HG02759 (cell line): ENCODE measurements at regions not wholly inside any gene's neighbourhood (a gene's known extent, or its start where the extent isn't known, plus 50 kb on each side); places are given as distances from the start of the nearest gene placed in this dataset.
"Not testable (repeated sequence)": the region's sequence is repeated elsewhere in the genome, so short reads cannot be mapped to it uniquely, and the experiment has no call there.

Experiments used
- ATAC-seq: cut with Tn5 transposase; IDR thresholded peaks from one replicate; pipeline ENCODE4 v1.9.1; 2021; ENCODE audit warnings: mild to moderate bottlenecking, moderate library complexity; ENCODE audit not compliant: unreplicated experiment

DNA sequence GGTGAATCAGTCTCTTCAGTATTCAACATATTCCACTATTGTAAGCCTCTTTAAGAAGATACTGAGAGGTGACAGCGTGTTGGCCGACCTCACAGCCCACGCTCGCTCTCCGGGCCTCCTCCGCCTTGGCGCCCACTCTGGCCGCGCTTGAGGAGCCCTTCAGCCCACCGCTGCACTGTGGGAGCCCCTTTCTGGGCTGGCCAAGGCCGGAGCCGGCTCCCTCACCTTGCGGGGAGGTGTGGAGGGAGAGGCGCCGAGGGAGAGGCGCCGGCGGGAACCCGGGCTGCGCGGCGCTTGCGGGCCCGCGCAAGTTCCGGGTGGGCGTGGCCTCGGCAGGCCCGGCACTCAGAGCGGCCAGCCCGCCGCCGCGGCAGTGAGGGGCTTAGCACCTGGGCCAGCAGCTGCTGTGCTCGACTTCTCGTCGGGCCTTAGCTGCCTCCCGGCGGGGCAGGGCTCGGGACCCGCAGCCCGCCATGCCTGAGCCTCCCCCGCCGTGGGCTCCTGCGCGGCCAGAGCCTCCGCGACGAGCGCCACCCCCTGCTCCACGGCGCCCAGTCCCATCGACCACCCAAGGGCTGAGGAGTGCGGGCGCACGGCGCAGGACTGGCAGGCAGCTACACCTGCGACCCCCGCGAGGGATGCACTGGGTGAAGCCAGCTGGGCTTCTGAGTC is 306.4 kb downstream of the SEMA3D start:
- not testable (repeated sequence) for ATAC-seq

DNA sequence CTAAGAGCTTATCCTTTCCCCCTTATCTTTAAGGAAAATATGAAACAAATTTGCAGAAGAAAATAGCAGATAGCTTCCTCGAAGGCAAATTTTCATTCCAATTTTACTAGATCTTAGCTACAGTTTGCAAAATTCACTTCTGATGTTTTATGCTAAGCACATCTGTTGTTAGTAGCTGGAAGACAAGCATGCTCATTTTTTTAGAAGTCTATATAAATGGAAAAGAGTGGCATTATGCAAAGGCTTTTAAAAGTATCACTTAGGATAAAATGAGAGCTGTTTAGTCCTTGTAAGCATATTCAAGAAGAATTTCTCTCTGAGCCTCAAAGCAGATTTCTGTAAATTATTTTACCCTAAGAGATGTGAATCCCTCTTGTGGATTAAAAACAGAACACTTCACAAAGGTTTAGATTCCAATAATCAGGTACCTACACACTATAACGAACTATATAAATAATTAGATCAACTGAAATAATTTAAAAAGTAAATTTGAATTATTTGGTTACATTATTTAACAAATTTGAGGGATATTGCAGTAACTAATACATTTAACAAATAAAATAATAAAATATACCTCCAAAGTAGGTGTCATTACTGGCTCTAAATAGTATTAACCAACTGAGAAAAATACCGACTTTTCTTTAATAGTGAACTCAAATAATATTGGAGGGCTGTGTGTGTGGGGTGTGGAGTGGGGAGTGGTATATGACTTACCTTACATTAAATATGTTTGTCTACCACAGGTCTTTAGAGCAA is 307.1 kb downstream of the SEMA3D start:
- ATAC-seq: no peak

DNA sequence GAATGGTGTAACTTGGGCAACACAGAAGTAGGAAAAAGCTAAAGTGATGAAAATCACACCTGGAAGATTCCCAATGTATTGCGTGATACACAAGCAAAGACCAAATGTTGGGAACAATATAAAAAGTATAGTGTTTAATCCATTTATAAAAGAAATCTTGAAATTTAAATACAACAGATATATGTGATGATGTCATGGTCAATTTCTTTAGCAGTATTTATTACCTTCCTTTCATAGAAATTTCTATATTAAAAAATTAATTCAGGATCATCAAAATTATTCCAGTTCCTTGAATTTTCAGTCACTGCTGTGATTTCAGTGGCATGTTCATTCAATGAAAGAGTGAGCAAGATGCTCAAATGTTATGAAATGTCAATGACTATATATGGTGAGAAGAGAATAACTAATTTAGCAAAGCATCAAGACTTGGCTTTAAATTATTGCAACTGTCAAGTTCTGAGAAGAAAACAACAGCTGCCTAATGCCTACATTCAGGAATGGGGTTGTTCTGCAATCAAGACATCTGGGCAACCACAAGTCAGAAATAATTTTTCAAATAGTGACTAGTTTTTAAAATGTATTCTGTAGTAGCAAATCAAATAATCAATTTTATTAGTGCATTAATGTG is 308.8 kb downstream of the SEMA3D start:
- ATAC-seq: no peak

DNA sequence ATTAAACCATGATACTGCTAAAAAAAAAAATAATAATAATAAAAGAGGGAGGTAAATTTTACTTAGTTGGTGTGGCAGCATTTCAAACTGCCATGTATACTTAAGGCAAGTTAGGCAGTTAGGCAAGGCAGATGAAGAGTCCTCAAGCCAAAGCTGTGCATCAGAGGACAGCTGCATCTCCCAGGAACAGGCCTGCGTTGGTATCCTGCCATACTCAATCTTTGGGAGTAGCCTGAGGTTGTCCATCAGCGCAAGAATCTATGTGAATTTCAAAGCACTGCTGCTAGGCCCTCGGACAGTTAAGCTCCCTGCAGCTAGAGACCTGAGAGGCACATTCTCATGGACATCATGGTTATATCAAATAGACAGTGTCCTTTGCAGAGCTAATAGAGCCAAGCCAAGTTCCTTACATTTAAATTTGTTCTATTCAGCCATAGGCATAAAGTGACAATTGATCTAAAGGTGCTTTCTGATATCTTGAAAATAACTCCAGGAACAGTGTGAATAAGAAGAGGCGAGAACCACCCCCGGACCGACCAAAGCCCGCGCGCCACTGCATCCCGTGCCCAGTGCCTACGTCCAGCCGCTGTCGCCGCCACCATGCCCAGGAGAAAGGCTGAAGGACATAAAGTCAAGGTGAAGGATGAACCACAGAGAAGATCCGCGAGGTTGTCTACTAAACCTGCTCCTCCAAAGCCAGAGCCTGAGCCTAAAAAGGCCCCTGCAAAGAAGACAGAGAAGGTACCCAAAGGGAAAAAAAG is 310.6 kb downstream of the SEMA3D start:
- ATAC-seq: no peak

DNA sequence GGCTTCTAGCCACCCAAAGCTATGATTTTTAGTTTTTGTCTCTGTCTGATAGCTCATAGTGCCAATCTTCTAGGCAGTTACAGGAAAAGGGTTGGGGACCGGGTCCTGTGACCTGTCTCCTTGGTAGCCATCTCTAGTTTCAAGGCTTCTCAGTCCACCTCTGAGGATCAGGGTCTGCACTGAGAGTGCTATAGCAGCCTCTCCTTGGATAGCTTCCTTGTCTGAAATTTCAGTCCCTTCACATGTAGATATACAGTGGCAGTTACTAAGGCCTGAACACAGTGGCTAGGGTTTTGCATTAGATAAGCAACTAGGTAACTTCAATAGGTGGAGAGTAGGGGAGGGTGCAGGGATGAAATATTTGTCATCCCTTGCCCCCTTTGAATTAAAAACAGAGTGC is 321.3 kb downstream of the SEMA3D start:
- ATAC-seq: no peak

DNA sequence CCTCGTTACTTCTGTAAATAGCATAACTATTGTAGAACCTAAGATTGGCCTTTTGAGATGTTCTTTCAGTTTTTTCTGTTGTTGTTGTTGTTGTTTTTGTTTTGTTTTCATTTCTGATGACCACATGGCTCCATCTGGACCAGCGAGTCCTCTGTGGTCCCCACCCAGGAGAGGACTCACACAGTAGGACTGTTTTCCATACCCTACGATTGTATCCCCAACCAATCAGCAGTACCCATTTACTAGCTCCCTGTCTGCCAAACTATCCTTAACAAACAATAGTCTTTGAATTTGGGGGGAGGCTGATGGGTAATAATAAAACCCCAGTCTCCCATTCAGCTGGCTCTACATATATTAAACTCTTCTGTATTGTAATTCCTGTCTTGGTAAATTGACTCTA is 329.5 kb downstream of the SEMA3D start:
- no peak for ATAC-seq

DNA sequence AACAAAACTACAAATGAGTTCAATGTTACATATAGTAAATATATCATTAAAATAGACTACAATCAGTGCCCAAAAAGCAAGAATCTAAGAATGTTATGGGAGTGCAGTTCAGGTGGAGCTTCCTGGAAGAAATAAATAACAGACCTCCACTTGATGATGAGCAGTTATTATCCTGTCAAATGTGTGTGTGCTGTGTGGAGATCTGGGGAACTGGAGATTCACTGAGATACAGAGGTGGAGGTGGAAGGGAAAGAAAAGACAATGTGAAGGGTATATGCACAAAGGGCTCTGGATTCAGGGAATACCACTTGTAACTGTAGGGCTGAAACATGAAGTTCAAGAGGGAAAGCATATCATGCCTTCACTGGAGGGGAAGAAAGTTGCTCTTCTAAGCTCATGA is 331.1 kb downstream of the SEMA3D start:
- ATAC-seq: no peak

DNA sequence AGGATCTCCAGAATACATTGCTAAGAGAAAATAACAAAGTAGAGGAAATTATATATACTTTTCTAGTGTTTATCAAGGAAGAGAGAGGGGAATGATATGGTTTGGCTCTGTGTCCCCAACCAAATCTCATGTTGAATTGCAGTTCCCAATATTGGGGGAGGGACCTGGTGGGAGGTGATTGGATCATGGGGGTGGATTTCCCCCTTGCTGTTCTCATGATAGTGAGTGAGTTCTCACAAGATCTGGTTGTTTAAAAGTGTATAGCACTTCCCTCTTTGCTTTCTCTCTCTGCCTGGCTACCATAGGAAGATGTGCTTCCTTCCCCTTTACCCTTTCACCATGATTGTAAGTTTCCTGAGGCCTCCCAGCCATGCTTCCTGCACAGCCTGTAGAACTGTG is 337.9 kb downstream of the SEMA3D start:
- not testable (repeated sequence) for ATAC-seq

DNA sequence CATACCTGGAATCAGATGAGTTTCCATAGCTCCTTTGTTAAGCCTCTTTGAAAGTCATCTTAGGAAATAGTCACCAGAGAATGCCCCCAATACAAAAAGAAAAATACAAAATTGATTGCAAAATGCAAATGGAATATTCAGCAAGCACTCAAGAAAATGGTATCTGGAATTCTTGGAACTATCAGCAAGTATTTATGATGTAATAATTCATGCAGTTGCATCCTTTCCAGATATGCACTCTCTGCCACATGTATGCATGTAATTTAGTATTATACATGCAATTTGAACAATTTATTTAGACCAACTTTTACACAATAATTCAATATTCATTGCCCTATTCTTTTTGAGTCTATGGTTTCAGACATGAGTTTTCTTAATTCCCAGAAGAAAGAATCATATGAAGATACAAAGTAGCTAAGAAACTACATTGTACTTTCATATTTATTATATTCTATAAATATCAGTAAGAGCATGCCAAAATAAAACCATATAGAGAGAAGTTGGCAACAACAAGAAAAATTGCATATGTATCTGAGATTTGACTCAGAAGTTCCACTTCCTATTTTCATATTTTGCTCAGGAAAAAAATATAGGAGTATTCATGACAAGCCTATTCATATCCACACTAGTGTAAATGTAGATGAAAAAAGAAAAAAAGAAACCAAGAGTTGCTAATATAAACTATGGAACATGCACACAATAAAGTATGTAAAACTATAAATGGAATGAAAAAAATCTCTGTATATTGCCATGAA is 338.5 kb downstream of the SEMA3D start:
- ATAC-seq: no peak

DNA sequence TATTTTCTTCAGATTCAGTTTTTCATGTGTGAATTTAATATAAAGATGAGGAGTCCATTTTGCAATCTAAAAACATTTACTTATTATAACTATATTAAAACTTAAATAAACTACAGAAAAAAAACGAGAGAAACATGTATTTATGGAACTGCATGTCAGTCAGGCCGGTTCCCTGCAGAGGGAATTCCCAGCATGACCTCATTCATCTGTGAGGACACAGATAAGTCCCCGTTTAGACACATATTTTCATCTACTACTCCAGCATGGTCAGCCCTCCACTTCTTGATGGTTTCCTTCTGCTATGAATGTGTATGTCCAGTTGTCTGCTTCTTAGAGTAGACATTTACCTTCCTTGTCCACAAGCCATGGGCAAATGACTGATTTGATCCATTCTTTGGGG is 339.1 kb downstream of the SEMA3D start:
- no peak for ATAC-seq

DNA sequence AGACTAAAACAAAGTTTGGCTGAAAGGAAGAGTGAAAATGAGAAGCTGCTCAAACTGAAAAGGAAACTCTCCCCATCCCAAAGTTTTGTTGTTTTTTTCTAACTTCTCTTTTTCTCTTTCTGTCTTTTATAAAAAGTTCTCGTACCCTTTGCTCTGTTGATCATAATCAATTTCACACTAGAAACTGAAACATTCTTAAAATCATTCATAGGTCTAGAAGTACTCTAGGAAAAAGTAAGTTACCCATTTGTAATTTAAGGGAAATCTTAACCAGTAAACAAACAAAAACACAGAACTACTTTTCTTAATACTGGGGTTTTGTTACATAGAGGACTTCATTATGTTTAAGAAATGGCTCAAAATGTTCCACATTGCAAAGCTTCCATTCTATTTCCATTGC is 339.8 kb downstream of the SEMA3D start:
- ATAC-seq: no peak

DNA sequence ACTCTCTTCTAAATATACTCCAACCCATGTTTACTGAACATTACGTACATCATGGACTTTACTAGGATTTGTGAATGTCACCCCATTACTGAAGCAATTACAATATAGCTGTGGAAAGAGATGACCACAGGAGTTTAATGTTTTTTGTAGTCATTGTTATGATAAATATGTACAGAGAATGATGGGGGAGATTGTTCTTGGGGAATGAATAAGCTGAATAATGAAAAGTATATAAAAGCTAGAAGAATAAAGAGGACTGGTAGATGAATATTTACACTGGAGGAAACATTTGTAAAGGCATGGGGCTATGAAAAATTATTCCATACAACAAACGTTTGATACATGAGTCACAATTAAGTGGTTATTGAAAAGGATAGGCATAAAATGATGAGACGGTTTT is 340.9 kb downstream of the SEMA3D start:
- no peak for ATAC-seq

DNA sequence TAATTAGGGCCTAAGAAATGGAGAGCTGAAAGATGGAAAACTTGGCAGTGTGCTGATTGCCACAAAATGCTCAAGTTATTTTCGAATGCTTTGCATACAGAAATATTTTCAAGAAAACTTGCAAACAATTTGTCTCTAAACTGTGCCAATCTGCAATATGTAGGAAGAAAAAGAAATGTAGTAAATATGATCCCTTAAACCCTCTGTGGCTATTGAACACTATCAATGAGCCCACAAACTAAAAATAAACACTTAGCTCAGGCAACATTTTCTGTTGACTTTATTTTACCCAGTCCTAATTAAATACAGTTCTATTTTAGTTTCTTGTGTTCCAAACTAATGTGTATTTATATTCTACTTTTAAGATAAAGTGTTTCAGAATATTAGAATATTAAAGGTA is 342.1 kb downstream of the SEMA3D start:
- ATAC-seq: no peak

DNA sequence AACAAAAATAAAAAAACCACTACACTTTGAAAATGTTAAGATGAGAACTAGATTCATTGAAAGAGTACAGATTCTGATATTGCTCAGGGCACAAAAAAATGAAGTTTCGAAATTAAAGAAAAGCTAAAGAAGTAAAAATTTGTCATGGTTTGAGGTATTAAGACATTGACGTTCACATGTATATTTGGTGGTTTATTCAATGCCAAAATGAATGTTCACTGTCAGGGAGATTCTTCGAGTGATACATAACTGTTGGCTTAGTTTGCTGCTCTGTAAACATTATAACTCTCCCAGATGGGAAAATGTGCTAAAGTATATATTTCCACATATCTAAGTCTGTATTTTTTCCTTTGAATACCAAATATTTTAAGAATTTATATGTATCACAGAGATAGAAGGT is 345.0 kb downstream of the SEMA3D start:
- no peak for ATAC-seq

DNA sequence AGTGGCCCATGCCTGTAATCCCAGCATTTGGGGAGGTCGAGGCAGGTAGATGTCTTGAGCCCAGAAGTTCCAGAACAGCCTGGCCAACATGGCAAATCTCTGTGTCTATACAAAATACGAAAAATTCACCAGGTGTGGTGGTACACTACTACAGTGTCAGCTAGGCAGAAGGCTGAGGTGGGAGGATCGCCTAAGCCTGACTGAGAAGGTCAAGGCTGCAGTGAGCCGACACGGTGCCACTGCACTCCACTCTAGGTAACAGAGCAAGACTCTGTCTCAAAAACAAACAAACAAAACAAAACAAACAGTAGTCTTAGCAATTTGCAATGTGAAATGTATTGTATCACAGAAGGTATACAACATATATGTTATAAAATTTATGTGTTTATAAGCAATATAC is 348.0 kb downstream of the SEMA3D start:
- ATAC-seq: no peak

DNA sequence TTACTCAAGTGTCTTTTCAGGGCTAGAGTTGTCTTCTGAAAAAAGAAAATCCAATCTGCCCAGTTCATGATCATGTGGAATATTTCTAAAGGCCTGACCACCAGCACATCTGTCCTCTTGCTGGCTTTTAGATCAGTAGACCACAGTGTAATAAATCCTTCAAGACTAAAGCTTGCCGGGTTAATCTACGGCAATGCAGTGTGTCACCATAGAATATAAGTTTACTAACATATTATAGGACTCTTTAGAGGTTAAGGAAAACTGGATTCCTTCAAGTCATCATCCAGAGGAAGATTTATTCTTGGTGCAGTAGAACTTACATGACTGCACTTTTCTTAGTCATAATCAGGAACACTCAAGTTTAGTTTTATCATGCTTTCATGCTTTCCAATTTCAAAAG is 349.5 kb downstream of the SEMA3D start:
- ATAC-seq: no peak

DNA sequence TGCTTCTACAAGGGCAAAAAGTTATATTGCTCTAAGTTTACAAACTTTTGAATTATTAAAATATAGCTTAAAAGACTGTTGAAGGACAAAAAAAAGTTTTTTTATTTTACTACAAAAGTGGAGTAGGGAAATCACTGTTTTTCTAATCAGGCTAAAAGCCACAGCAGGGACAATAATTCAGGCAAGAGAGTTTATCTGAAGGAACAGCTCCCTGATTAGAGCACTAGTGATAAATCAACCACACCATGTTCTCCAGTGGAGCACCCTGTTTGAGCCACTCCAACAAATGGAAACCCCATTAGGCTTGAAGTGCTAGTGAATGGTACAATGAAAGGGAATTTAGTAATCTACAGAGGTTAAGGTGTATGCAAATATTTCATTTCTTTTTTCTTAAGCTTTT is 357.1 kb downstream of the SEMA3D start:
- no peak for ATAC-seq

DNA sequence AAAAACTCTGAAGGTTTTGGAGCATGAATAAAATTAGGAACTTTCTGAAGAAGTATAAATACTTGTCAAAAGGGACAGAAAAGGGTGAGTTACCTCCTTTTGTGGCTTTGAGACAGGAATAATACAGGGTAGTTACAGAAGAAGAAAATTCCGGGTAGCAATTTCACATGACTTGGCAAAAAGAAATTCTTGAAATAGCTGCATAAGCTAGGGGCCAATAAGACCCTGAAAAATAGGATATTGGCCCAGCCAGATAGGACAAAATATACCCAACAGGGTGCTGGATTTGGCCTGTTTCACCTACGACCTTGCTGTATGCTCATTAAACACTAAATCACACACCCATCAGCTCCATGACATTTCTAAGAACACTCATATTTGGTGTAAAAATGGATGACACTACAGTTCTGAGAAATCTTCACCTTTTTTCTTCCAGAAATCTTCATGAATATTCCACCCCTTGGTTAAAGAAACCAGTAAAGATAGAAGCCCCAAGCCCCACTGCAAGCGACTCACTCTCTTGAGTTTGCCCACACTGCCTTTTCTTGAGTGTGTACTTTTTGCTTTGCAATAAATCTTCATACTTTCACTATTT is 362.7 kb downstream of the SEMA3D start:
- no peak for ATAC-seq

DNA sequence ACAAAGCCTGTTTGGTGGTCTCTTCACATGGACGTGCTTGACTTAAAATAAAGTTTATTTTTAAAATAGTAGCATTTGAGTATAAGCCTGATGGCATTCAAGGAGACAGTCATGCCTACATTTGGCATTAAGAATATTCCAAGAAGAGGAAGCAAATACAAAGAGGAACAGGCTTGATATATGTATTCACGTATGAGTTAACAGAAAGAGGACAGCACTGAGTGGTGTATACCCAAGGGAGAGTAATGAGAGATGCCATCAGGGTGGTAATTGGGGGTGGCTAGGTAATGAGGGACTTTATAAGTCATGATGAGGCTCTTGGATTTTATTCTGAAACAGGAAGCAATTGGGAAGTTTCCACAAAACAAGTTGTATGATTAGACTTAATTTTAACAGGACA is 363.3 kb downstream of the SEMA3D start:
- ATAC-seq: no peak

DNA sequence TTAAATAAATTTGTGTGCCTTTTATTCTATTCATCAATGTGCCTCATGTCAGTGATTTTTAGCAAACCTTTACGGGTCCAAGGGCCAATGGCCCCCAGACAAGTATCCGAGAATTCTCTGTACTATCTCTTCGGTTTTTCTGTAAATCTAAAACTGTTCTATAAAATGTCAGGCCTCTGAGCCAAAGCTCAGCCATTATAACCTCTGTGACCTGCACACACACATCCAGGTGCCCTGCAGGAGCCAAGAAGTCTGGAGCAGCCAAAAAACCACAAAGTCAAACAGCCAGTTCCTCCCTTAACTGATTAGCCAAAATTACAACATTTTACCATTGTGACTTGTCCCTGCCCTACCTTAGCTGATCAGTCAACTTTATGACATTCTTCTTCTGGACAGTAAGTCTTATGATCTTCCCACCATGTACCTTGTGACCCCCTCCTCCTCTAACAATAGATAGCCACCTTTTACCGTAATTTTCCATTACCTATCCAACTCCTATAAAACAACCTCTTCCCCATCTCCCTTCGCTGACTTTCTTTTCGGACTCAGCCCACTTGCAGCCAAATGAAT is 363.8 kb downstream of the SEMA3D start:
- no peak for ATAC-seq
